ENCODE measurements at regions not wholly inside any gene's neighbourhood (a gene's known extent, or its start where the extent isn't known, plus 50 kb on each side); places are given as distances from the start of the nearest gene placed in this dataset.

- TF ChIP-seq CTCF (IDR thresholded peaks at IDR 0.05) (no peak), POLR2AphosphoS5 (IDR thresholded peaks at IDR 0.05) (no peak), POLR2A (IDR thresholded peaks at IDR 0.05) (no peak)
These were observed 824.7 kb upstream of the NECTIN3 start for GRCh38 chr3:110246796-110247376.

Measured in prostate gland (tissue), 2 donors.